Right lobe of liver (tissue), 6 donors: ENCODE measurements at regions not wholly inside any gene's neighbourhood (a gene's known extent, or its start where the extent isn't known, plus 50 kb on each side); places are given as distances from the start of the nearest gene placed in this dataset.

Experiments
- ATAC-seq, 4 donors: fragments of 200-7000 bp; cut with Tn5 transposase; one replicate each; pipeline ENCODE4 v1.9.1; 2020; ENCODE audit warnings: mild to moderate bottlenecking in 4 of 4, moderate library complexity in 4 of 4
- DNase-seq, 3 donors: peaks; one replicate each; pipeline ENCODE4 v3.0.0-alpha.2; 2020
- H3K27ac ChIP-seq, 3 donors: fragments of 200-600 bp; one replicate each; pipeline ENCODE4 v1.8.0; 2022
- H3K27me3 ChIP-seq, 2 donors: fragments of 200-600 bp; one replicate each; pipeline ENCODE4 v1.8.0; 2022
- H3K36me3 ChIP-seq, 4 donors: fragments of 200-600 bp; sonication (generic) in 1 of 4; one replicate each; pipeline versions ENCODE4 v1.5.1 to v1.8.0; 2017 to 2022; ENCODE audit warnings: control low read depth in 1 of 4
- H3K4me1 ChIP-seq, 4 donors: fragments of 200-600 bp; sonication (generic) in 1 of 4; one replicate each; pipeline versions ENCODE4 v1.5.1 to v1.8.0; 2017 to 2022; ENCODE audit warnings: control low read depth in 1 of 4
- H3K4me3 ChIP-seq, 3 donors: fragments of 200-600 bp; one replicate each; pipeline ENCODE4 v1.8.0; 2022
- H3K9me3 ChIP-seq, 4 donors: fragments of 200-600 bp; sonication (generic) in 1 of 4; one replicate each; pipeline versions ENCODE4 v1.5.1 to v1.8.0; 2017 to 2022; ENCODE audit warnings: control low read depth in 1 of 4
- POLR2A ChIP-seq: fragments of 450-650 bp; IDR thresholded peaks from one replicate; pipeline ENCODE4 v1.6.1; 2017; ENCODE audit warnings: antibody characterized with exemption, mild to moderate bottlenecking
- WGBS: methylation state at CpG from one replicate; pipeline ENCODE4 v1.1.6; 2018; ENCODE audit warnings: low coverage, low lambda C conversion rate; ENCODE audit not compliant: insufficient coverage; ENCODE audit errors: missing lambda C conversion rate; 5-methylcytosine and 5-hydroxymethylcytosine counted together
- intact Hi-C, 2 donors: fragments of 100-400 bp; cut with DNase I; formaldehyde crosslinking; loops; one replicate each; pipeline versions ENCODE4 v1.11.2 to v1.14.1; 2022
- TF ChIP-seq, protein P1 (sequence below), 4 donors: fragments of 200-600 bp in 3 of 4; fragments of 450-650 bp in 1 of 4; IDR thresholded peaks; one replicate each; pipeline versions ENCODE4 v1.5.1 to v1.8.0; 2016 to 2022; ENCODE audit warnings: antibody characterized with exemption in 4 of 4, mild to moderate bottlenecking in 2 of 4
- donor health status: DM: no; HTN: yes; CAD: no.
- donor health status: DM: no; HTN: no; CAD: no.
- donor health status: DM: no; HTN: no; CAD: no.
- donor health status: DM: no; HTN: yes; CAD: no.
- donor health status: DM: no; HTN: yes; CAD: no.

DNA sequence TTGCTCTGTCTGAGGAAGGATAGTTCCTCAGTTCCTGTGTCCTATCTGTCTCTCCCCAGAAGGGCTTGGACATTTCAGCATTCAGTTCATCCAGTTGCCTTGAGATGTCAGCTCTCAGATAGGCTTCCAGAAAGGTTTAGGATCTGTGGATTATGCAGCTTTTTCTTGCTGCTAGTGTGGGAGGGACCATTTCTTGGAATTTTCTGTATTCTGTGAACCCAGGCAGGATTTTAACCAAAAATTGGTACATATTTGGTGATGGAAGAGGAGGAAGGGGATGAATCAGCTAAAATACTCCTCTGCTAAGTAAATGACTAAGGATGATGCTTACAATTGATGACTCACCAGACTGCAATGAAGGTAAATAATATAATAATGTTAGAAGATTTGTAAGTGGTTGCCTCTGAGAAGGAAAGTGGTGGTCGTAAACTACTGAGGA lies 58.6 kb upstream of the DOCK10 start:
- WGBS: 35% methylated on average over 1 of the region's 1 CpG
- no peak for DNase-seq

DNA sequence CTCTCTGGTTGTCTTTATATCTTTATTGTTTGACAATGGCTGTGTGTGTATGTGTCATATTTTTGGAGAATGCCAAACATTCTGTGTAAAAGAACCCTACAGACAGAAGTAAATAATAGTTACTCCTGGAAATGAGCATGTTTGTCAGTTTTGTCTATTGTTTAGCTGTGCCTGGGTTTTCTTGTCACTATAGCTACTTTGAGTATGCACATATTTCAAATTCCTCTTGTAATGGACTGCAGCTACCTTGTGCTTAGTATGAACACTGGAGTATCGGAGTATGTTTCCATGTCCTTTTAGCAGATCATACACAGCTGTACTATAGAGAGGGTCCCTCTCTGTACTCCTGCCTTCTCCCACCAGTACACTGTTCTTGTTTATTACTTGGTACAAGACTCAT lies 58.0 kb upstream of the DOCK10 start:
- DNase-seq: no peak
- WGBS: 60% methylated on average over 1 of the region's 1 CpG
- H3K36me3 ChIP-seq: no peaks in the 10 kb centered on the region

More for the DNA sequence above, 58.6 kb upstream of the DOCK10 start:
- Histone ChIP-seq H3K4me3 (no peak overlapping the region), H3K9me3 (no peaks in the 10 kb centered on the region), H3K27ac (no peak overlapping the region), H3K36me3 (no peaks in the 10 kb centered on the region), H3K27me3 (no peaks in the 10 kb centered on the region), H3K4me1 (no peaks in the 10 kb centered on the region)
- ATAC-seq: no peak
- TF ChIP-seq, protein P1, sequence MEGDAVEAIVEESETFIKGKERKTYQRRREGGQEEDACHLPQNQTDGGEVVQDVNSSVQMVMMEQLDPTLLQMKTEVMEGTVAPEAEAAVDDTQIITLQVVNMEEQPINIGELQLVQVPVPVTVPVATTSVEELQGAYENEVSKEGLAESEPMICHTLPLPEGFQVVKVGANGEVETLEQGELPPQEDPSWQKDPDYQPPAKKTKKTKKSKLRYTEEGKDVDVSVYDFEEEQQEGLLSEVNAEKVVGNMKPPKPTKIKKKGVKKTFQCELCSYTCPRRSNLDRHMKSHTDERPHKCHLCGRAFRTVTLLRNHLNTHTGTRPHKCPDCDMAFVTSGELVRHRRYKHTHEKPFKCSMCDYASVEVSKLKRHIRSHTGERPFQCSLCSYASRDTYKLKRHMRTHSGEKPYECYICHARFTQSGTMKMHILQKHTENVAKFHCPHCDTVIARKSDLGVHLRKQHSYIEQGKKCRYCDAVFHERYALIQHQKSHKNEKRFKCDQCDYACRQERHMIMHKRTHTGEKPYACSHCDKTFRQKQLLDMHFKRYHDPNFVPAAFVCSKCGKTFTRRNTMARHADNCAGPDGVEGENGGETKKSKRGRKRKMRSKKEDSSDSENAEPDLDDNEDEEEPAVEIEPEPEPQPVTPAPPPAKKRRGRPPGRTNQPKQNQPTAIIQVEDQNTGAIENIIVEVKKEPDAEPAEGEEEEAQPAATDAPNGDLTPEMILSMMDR (IDR thresholded peaks at IDR 0.05): no peak
- no peak for TF ChIP-seq POLR2A
- intact Hi-C loops: no loop called here

DNA sequence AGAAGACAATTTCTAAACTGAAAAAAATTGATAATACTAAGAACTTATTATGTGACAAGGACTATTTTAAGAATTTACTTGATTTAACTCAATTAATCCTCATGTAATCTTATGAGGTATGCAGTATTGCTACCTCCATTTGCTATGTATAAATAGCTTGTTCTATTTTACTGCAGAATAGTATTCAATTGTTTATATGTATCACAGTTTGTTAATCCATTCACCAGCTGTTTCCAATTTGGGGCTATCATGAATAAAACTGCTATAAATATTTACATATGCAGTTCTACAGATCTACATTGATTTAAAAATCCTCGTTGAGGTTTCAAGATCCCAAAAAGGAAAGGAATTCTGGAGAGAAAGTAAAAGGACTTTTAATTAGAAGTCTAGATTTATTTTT lies 54.8 kb upstream of the DOCK10 start:
- Histone ChIP-seq H3K4me1 (no peaks in the 10 kb centered on the region), H3K4me3 (no peak overlapping the region), H3K9me3 (no peaks in the 10 kb centered on the region), H3K27me3 (no peaks in the 10 kb centered on the region), H3K27ac (no peak overlapping the region), H3K36me3 (no peaks in the 10 kb centered on the region)
- TF ChIP-seq, protein P1 (IDR thresholded peaks at IDR 0.05): no peak
- TF ChIP-seq POLR2A: no peak
- intact Hi-C loops: no loop called here
- 39% methylated on average over 1 of the region's 1 CpG for WGBS
- DNase-seq (no peak), ATAC-seq (no peak)

More for the DNA sequence above, 58.0 kb upstream of the DOCK10 start:
- H3K4me3 ChIP-seq: no peak overlapping the region
- TF ChIP-seq POLR2A: no peak
- TF ChIP-seq, protein P1 (IDR thresholded peaks at IDR 0.05): no peak
- ATAC-seq: no peak
- no peaks in the 10 kb centered on the region for H3K27me3 ChIP-seq
- H3K4me1 ChIP-seq: no peaks in the 10 kb centered on the region
- H3K27ac ChIP-seq: no peak overlapping the region
- H3K9me3 ChIP-seq: no peaks in the 10 kb centered on the region
- intact Hi-C loops: no loop called here
